OCI-LY3 (cell line): ENCODE measurements at regions not wholly inside any gene's neighbourhood (a gene's known extent, or its start where the extent isn't known, plus 50 kb on each side); places are given as distances from the start of the nearest gene placed in this dataset.

Source experiments
- EZH2phosphoT487 ChIP-seq: fragments of 200-600 bp; shearing (Covaris generic); IDR thresholded peaks from 2 replicates; pipeline ENCODE4 v1.6.1; 2018; ENCODE audit warnings: antibody characterized with exemption, mixed run types, low read depth
- TF ChIP-seq, protein P1 (sequence below): fragments of 200-600, 300-600 bp; sonication (generic); IDR thresholded peaks from 2 replicates; pipeline ENCODE4 v1.5.1; 2014; ENCODE audit warnings: antibody characterized with exemption, low read length, low read depth

DNA sequence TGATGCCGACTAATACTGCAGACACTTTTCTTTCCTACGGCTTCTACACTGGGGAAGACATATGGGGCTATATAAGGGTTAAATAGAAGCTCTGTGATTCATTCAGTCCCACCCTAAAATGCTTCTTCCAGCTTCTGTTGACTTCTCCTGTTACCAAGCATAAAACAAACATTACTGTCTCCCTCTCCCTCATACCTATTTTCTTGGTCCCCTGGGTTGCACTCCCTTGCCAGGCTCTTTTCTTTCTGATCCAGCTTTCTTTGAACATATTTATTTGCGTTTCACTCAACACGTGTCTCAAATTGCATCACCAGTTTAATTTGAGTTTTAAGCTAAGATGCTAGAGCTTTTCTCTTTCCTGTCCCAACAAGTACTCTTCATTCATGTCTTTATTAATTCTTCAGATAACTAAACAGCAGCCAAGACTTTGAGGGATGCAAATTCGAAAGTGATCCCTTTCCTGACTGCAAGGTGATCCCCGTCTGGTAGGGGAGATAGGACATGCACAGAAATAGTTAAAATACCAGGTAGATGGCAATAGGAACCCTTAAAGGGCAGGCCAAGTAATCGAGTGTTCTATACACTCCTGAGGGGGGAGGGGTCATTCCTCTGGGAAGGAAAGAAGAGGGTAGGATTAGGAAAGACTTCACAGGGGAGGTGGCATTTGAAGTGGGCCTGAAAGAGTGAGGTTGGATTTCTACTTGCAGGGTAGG, 198.6 kb upstream of the BCL6 start:
- TF ChIP-seq, protein P1, sequence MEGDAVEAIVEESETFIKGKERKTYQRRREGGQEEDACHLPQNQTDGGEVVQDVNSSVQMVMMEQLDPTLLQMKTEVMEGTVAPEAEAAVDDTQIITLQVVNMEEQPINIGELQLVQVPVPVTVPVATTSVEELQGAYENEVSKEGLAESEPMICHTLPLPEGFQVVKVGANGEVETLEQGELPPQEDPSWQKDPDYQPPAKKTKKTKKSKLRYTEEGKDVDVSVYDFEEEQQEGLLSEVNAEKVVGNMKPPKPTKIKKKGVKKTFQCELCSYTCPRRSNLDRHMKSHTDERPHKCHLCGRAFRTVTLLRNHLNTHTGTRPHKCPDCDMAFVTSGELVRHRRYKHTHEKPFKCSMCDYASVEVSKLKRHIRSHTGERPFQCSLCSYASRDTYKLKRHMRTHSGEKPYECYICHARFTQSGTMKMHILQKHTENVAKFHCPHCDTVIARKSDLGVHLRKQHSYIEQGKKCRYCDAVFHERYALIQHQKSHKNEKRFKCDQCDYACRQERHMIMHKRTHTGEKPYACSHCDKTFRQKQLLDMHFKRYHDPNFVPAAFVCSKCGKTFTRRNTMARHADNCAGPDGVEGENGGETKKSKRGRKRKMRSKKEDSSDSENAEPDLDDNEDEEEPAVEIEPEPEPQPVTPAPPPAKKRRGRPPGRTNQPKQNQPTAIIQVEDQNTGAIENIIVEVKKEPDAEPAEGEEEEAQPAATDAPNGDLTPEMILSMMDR: no peak
- TF ChIP-seq EZH2phosphoT487: no peak
